SW 1271 (cell line): ENCODE measurements at regions not wholly inside any gene's neighbourhood (a gene's known extent, or its start where the extent isn't known, plus 50 kb on each side); places are given as distances from the start of the nearest gene placed in this dataset.
"Not testable (repeated sequence)": the region's sequence is repeated elsewhere in the genome, so short reads cannot be mapped to it uniquely, and the experiment has no call there.

Experiments
- DNase-seq, 2 experiments: peaks; one replicate each; lab custom pipeline; 2025; lab: John Stamatoyannopoulos, UW

DNA sequence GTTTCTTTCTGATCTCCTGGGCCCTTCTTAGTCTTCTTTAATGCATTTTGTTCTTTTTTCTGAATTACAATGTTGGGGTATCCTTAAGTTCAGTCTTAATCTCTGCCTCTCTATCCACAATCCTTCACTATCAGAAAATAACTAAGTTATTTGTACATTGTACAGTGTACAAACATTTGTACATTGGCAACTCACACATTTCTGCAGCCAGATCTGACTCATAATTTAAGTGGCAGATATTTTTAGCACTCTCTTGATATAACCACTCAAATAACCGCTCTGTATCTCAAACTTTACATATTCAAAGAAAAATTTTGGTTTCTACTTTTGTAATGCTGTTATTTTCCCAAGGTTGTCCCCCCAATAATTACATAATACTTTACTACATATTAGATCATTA lies 691.1 kb upstream of the SPRY2 start:
- DNase-seq: no peak

DNA sequence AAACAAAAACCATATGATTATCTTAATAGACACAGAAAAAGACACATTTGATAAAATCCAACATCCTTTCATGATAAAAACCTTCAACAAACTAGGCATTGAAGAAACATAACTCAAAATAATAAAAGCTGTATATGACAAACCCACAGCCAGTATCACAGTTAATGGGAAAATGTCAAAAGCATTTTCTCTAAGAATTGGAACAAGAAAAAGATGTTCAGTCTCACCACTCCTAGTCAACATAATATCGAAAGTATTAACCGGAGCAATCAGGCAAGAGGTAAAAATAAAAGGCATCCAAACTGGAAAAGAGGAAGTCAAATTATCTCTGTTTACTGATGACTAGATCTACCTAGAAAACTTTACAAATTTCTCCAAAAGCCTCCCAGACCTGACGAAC lies 684.2 kb upstream of the SPRY2 start:
- no peak for DNase-seq

DNA sequence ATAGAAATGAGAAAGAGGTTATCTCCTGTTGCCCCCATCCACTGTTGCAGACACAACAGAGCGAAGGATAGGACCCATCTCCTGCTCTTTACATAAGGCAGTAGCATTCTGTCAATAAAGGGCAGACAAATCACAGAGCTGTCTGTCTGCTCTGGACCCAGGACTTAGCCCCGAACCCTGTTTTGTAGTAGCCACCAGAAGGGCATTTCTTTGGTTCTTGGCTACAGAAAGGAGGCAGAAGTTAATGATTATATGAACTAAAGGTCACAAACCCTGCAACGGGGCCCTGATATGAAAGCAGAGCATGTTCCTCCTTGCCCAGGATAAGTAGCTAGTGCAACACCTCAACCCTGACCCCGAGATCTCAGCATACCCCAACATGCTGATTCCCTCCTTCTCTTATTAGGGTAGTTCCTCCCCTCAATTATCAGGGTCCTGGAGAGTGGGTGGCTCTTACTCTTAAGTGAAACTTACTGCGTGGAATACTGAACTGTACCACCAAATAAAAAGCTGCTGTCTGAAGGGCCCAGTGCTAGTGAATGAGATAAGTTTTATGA lies 680.4 kb upstream of the SPRY2 start:
- DNase-seq: no peak

DNA sequence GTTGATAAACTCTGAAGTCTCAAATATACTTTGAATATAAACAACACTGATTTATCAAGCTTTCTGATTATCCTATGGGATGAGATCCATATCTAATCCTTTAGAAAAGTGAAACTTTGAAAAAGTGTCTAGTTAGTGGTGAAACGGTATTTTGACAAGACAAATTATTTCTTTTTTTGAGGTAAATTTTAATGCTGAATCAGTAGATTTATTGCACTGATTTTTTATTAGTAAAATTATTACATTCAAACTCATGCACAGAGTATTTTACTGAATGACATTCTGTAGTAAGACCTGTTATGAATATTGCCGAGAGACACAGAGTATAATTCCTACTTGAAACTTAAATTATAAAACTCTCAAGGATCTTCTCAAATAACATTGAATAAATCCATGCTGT lies 679.1 kb upstream of the SPRY2 start:
- no peak for DNase-seq

DNA sequence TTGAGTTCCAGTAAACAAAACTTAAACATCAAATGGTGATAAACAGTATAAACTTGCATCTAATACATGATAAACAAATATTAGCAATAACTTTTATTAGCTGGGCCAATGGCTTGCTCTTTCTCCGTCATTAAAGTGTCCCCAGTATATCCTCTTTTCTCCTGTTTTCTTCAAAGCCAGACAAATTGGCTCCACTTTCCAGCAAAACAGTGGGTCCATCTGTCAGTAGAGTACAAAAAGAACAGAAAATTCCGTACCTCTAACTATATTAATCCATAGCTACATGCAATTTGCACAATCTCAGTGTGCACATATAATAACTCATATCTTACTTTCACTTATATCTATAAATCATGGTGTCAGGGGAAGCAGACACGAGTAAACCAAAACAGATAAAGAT lies 678.0 kb upstream of the SPRY2 start:
- DNase-seq: no peak

DNA sequence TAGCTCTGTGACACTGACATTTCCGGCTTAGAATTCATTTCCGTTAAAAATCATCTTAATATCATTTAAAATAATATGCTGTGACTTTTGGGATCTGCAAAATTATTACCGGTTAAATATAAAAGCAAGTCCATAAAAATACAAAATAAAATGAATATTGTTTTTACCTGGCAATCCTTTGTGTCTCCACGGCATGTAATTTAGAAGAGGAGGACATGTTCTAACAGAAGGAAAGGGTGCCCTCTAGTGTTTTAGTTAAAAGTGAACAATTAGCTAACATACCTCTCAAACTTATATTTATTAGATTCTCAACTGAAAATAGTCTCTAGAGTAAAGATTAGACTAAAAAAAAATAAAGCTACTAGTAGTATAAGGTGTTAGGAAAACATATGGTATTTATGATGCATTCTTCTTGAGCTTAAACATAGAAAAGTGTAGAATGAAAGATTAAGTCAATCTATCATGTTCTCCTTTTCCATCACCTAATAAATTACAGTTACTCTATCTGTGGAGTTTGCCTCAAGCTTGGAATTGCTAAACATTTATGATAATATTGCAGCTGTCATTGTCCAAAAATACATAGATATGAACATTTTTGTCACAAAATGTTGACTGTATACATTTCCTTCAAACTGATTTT lies 676.7 kb upstream of the SPRY2 start:
- peak in 1 of 2 experiments; percentile 52 for DNase-seq

DNA sequence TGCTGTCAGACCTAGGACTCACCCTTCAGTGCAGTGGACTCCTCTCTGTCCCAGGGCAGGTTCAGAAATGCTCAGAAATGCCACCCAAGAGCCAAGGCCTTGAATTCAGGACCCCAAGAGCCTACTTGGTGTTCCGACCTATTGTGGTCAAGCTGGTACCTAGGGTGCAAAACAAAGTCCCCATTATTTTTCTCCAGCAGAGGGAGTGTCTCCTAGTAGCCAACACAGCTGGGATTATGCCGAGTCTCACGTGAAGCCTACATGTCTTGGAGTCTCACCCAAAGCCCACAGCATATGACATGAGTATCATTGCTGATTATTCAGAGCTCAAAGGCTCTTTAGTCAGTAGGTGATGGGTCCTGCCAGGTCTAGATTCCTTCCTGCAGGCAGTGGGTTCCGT lies 671.1 kb upstream of the SPRY2 start:
- no peak for DNase-seq

DNA sequence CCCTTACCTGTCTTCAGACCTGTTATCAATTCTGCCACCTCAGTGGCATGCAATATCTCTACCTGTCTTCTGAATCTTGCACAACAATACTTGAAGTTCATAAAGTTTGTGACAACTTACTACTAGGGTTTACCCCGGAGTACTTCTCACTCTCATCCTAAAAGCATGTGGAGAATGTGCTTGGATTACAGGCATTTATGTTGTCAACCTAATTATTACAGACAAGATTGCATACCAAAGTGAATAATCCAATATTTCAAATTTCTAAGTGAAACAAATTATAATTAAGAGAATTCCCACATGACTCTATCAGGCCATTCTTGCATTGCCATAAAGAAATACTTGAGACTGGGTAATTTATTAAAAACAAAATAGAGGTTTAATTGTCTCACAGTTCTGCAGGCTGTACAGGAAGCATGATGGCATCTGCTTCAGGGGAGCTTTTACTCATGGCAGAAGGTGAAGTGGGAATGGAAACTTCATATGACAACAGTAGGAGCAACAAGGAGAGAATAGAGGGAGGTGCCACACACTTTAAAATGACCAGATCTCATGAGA lies 661.0 kb upstream of the SPRY2 start:
- DNase-seq: no peak

DNA sequence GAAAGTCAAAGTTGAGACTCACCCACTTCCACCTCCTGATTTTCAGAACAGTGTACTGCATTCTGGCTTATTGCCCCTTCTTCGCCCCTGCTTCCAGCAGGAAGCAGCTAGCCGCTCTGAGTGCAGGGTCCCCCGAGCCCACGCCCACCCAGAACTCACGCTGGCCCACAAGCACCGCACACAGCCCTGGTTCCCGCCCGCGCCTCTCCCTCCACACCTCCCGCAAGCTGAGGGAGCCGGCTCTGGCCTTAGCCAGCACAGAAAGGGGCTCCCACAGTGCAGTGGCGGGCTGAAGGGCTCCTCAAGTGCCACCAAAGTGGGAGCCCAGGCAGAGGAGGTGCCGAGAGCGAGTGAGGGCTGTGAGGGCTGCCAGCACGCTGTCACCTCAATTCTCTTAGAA lies 657.7 kb upstream of the SPRY2 start:
- not testable (repeated sequence) for DNase-seq

DNA sequence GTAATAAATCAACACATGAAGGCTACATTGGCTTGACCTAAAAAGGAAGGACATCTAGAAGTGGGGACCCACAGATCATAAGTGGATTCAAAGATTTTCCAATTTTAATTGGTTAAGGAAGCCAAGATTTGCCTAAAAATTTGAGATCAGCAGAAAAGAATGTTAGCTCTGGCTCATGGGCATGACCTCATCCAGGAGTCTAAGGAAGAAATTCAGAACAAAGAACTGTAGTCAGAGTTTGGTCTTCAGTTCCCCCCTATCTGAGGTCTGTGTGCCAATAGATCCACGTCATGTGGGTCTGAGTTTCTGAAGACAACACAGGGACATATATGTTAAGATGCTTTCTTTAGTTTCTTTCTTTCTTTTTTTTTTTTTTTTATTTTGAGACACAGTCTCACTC lies 648.8 kb upstream of the SPRY2 start:
- DNase-seq: no peak

DNA sequence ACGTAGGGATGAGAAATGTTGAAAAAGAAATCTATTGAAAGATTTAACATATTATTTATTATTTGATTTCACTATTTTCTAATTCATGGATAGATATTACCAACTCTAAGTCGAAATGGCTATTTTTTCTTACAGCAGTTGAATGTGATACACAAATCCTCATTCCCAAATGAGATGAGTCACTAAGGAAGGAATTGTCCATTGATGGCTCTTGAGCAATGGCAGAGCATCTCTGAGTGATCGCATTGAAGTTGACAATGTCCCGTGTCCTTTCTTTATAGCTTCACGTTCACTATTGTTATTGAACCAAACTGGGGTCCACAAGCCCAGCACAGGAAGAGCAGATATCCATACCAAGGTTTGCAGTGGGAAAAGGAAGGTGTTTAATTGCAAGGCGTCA lies 648.3 kb upstream of the SPRY2 start:
- no peak for DNase-seq

DNA sequence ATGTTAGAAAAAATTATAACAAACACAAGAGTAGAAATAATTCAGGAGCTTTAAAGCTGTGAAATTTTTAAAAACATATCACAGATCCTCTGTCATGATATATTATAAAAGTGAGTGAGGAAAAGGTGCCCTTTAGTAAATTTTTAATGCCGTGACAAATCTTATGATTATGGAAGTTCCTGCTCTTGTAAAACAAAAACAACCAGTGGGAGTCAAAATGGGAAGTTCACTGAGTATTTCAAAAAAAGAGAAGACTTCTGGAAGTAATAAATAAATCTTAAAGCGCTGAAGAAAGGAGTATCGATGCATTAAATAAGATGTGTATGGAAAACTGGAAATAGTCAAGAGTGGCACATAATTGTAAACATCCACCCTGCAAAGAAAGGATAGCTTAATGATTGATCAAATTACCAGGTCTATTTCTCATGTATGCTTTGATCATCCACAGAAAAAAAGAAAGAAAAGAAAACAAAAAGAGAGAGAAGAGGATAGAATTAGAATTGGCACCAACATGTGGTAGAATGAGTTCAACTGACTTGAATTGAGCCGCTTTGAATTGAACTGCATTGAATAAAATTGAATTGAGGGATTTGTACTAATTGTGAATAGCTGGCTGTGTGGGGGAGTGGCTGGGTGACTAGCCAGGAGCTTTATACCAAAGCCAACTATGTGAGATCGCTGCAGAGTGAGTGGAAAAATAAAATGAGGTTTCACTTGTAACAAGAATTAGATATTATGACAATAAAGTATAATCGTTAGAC lies 647.6 kb upstream of the SPRY2 start:
- DNase-seq: no peak

DNA sequence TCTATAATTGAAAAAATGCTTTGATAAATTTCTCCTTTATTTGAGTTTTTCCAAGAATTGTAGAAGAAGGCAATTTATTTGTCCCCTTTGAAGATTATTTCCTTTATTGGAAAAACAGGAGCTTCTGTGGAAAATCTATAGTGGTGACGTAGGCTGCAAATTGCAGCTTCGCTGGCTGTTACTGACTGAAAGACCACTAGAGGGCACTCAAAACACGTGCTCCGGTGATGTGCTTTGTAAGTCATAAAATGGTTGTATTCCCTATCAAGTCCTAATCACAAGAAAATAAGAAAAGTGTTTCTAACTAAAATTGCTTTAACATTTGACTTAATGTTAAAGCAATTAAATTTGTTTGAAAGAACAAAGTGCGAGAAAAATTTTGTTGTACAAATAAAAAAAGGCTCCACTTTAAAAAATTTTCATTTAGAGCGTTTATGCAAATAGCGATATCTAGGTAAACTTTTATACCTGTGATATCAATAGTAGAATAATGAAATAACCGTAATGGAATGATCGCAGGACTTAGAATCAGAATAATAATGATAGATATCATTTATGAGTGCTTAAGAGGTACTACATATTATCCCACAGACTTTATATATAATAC lies 638.2 kb upstream of the SPRY2 start:
- DNase-seq: peak in 1 of 2 experiments; percentile 49

DNA sequence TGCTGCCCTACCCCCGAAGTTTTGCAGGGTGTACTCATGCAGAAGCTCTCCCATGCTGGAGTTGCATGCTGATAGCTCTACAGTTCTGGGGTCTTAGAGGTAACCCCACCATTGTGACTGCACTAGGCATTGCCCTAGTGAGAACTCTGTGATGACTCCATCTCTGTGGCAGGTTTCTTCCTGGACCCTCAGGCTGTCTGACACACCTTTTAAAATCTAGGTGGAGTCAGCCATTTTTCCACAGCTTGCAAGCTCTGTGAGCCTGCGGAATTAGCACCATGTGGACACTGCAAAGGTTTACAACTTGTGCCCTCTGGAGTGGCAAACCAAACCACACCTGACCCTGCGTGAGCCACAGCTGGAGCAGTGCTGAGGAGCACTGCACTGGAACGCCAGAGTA lies 636.2 kb upstream of the SPRY2 start:
- no peak for DNase-seq

DNA sequence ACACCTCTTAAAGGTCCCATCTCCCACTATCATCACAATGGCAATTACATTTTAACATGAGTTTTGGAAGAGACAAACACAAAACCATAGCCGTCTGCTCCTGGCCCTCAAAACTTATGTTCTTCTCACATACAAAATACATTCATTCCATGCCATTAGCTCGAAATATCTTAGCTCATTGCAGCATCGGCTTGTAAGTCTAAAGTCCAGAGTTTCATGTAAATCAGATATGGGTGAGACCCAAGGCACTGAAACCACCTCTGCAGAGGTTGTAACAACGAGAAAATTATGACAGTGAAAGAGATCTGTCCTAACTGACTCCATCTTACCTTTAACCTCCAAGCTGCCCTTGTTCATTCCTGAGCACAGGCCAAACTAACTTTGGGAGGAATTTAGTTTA lies 635.0 kb upstream of the SPRY2 start:
- no peak for DNase-seq

DNA sequence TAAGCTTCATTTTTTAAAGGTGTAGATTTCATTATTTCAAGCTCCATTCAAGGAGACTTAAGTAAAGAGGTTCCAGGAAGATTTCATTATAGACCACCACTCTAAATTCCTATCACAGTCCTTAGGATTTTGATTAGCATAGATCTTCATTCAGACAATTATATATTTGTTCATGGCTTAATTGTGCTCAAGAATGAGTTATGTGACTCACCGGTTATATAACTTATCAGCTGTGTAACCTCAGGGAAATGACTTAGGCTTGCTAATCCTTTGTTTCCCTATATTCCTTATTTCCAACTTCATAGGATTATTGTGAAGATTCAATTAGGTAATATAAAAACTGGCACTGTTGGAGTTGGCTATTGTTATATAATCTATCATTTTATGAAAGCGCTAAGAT lies 632.8 kb upstream of the SPRY2 start:
- DNase-seq: no peak

DNA sequence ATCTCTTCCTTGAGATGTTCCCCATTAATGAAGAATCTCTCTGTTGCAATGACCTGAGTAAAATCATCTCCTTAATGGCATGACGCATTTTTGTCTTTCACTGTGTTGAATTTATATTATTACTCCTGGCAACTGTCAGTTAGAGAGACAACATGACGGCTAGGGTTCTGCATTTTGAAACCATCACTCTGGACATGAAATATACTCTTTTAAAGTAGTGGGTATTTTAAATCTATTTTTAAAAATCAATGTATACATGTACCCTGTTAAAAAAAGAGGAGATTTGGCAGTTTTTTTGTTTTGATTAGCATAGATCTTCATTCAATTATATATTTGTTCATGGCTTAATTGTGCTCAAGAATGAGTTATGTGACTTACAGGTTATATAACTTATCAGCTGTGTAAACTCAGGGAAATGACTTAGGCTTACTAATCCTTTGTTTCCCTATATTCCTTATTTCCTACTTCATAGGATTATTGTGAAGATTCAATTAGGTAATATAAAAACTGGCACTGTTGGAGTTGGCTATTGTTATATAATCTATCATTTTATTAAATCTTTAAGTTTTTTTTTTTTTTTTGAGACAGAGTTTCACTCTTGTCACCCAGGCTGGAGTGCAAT lies 632.0 kb upstream of the SPRY2 start:
- DNase-seq: no peak

DNA sequence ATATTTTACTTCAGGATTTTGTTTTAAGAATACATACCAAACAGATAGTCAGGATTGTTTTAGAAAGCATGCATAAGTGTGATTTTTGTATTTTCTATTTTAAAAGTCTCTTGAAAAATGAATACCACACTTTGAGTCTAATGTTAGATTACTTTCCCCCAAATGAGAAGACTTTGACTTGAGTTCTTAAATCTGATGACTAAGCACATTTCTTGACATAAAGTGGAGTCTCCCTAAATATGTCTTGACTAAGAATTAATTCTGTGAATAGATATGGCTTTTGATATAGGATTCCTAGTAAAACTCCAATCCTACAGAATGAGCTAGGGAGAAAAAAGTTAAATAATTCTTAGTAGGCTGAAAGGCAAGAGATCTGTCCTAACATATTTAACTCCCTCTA lies 624.2 kb upstream of the SPRY2 start:
- no peak for DNase-seq

DNA sequence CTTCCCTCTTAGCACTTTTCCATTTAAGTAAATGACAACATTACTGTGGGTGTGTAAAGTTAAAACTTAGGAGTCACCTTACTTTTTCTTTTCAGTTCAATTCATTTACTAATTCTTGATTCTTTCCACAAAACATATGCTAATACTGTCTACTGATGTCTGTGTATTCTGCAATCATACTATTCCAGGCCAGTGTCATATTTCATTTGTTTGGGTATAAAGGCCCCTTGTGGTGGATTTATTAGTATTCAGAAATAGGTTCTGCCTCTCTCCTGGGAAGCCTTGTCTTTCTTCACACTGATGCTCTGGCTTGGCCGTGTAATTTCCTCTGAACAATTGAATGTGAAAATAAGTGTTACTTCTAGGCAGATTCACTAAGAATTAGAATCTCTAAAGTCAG lies 621.9 kb upstream of the SPRY2 start:
- no peak for DNase-seq

DNA sequence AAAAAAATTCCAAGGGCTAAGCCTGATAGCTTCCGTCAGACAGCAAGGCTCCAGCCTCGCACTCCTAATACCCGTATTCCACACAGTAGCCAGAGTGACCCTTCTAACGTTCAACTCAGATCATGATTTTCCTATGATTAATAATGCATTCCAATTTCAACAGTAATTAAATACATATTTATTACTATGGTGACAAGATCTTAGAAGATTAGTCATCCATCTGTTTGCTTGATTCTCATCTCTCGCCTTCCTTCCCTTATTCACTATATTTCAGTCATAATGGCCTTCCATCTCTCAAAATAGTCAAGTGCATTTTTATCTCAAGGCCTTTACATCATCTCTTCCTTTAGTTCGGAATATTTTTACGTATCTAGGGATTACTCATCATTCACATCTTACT lies 621.2 kb upstream of the SPRY2 start:
- no peak for DNase-seq

DNA sequence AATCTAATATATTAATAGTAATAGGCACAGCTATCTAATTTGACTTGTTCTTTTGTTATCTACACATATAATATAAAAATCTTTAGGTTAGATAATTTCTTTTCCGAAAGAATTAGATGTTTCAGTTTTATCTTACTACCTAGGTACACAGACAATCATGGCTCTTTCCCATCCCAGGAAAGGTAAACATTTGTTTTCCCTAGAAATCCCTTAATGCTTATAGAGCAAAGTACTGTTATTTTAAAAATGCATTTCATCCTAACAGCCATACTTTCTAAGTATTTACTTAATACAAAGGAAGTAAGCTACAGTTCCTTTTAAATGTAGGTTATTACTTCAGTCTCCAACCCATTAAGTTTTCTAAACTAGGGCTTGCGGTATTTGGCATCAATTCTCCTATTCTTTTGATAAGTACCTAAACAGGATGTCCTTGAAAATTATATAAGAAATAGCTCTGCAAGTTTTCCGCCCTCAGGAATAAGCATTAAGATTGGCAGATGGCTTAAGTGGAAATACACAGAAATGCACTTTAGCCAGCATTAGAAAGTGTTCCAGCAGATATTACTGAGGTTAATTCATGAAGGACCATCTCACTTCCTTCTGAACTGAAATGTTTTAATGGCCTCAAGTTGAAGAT lies 616.2 kb upstream of the SPRY2 start:
- DNase-seq: no peak

DNA sequence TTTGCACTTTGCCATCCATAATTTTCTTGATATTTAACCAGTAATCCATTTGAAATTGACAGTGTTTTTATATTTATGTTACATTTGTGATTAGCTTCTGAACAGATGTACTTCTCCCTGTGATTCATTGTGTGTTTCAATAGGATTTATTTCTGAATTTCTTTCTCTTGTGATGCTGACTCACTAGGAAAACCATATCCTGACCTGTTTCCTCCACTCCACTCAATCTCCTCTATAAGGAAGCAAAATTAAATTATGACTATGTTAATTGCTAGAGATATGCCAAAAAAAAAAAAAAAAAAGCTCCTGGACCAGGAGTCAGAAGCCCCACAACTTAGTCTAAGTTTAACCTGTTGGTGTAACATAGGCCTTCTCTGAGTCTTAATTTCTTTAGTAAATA lies 614.6 kb upstream of the SPRY2 start:
- no peak for DNase-seq
